H1 (cell line): ENCODE measurements at regions not wholly inside any gene's neighbourhood (a gene's known extent, or its start where the extent isn't known, plus 50 kb on each side); places are given as distances from the start of the nearest gene placed in this dataset.

Experiments
- BACH1 ChIP-seq: IDR thresholded peaks from 2 replicates; pipeline ENCODE4 v1.6.1; 2012; ENCODE audit warnings: low read length, improper control_type of control experiment
- CEBPB ChIP-seq: IDR thresholded peaks from 2 replicates; pipeline ENCODE4 v1.6.1; 2012; ENCODE audit warnings: low read depth, low read length
- CHD7 ChIP-seq: fragments of 300-600 bp; sonication (generic); IDR thresholded peaks from 2 replicates; pipeline ENCODE4 v1.7.1; 2012; ENCODE audit warnings: low read length, moderate library complexity, mild to moderate bottlenecking, inconsistent platforms; ENCODE audit not compliant: insufficient replicate concordance
- FOSL1 ChIP-seq: IDR thresholded peaks from 2 replicates; pipeline ENCODE4 v1.6.1; 2011; ENCODE audit warnings: mild to moderate bottlenecking, low read depth, low read length, moderate library complexity; ENCODE audit not compliant: insufficient read depth
- GTF2F1 ChIP-seq: IDR thresholded peaks from 2 replicates; pipeline ENCODE4 v1.6.1; 2012; ENCODE audit warnings: low read depth, low read length, improper control_type of control experiment, borderline replicate concordance
- POLR2A ChIP-seq, 2 experiments: IDR thresholded peaks; 1 replicate in 1 of 2; 2 replicates in 1 of 2; pipeline ENCODE4 v1.6.1; 2011; ENCODE audit warnings: low read depth in 2 of 2, low read length in 2 of 2, mild to moderate bottlenecking in 2 of 2; ENCODE audit errors: control extremely low read depth in 1 of 2
- RFX5 ChIP-seq: IDR thresholded peaks from 2 replicates; pipeline ENCODE4 v1.6.1; 2011; ENCODE audit warnings: low read depth, low read length, improper control_type of control experiment, borderline replicate concordance
- RNF2 ChIP-seq: fragments of 200-900, 300-1000 bp; sonication (generic); IDR thresholded peaks from 2 replicates; pipeline ENCODE4 v1.7.1; 2016; ENCODE audit warnings: borderline replicate concordance, low read depth, mild to moderate bottlenecking, antibody characterized with exemption, low read length; ENCODE audit not compliant: poor library complexity, severe bottlenecking; ENCODE audit errors: missing control alignments
- RXRA ChIP-seq: IDR thresholded peaks from 2 replicates; pipeline ENCODE4 v1.6.1; 2011; ENCODE audit warnings: low read depth, mild to moderate bottlenecking, low read length, moderate library complexity; ENCODE audit not compliant: insufficient read depth
- SP2 ChIP-seq: IDR thresholded peaks from 2 replicates; pipeline ENCODE4 v1.6.1; 2012; ENCODE audit warnings: mild to moderate bottlenecking, low read length, inconsistent platforms
- TAF1 ChIP-seq: IDR thresholded peaks from 2 replicates; pipeline ENCODE4 v1.6.1; 2011; ENCODE audit warnings: mild to moderate bottlenecking, low read depth, low read length

GRCh38 chr7:400901-401485, 111.0 kb downstream of the FOXL3 start (continued):
- no peak for TF ChIP-seq CHD7
- no peak for TF ChIP-seq TAF1
- TF ChIP-seq GTF2F1 = no peak
- TF ChIP-seq FOSL1 = no peak
- TF ChIP-seq CEBPB = no peak
- no peak for TF ChIP-seq RFX5
- TF ChIP-seq BACH1 = no peak
- no peak for TF ChIP-seq RXRA
- no peak for TF ChIP-seq POLR2A (IDR thresholded peaks at IDR 0.05; ENCODE audit: control extremely low read depth in 1 of 2, low read depth in 2 of 2, low read length in 2 of 2)
- TF ChIP-seq SP2 = no peak
- TF ChIP-seq RNF2 = no peak
